ENCODE measurements at regions not wholly inside any gene's neighbourhood (a gene's known extent, or its start where the extent isn't known, plus 50 kb on each side); places are given as distances from the start of the nearest gene placed in this dataset.

- no peak for TF ChIP-seq TAF1 (conservative IDR thresholded peaks at IDR 0.05)
- no peak for TF ChIP-seq HNF4A (conservative IDR thresholded peaks at IDR 0.05)
Measured at GRCh38 chr5:155079698-155080097, 66.1 kb downstream of the KIF4B start.

All from liver (tissue), 2 donors.